Keratinocyte (primary cell): ENCODE measurements at regions not wholly inside any gene's neighbourhood (a gene's known extent, or its start where the extent isn't known, plus 50 kb on each side); places are given as distances from the start of the nearest gene placed in this dataset.

Source experiments
- DNase-seq: peaks from one replicate; pipeline ENCODE4 v3.0.0-alpha.2; 2011; ENCODE audit warnings: low read depth, missing footprints, low spot score
- FAIRE-seq: peaks from 2 replicates; lab custom pipeline; 2011; peaks lifted over from hg19 to GRCh38; lab: Jason Lieb, UNC
- H2AFZ ChIP-seq: 2 replicates; pipeline ENCODE4 v1.6.0; 2012; ENCODE audit warnings: low read length, control low read depth, inconsistent platforms; ENCODE audit not compliant: control insufficient read depth
- H3K27ac ChIP-seq: 2 replicates; pipeline ENCODE4 v1.5.1; 2011; ENCODE audit warnings: low read length; ENCODE audit not compliant: control insufficient read depth, insufficient read depth
- H3K27me3 ChIP-seq: 3 replicates; pipeline ENCODE4 v1.6.0; 2011; ENCODE audit warnings: low read length; ENCODE audit not compliant: control insufficient read depth, insufficient read depth; ENCODE audit errors: extremely low read depth
- H3K36me3 ChIP-seq, 2 experiments: 2 replicates in 1 of 2; 3 replicates in 1 of 2; pipeline ENCODE4 v1.5.1; 2011; ENCODE audit warnings: low read length in 2 of 2, mild to moderate bottlenecking in 1 of 2; ENCODE audit not compliant: control insufficient read depth in 2 of 2, insufficient read depth in 2 of 2; ENCODE audit errors: extremely low read depth in 1 of 2
- H3K4me1 ChIP-seq: 3 replicates; pipeline ENCODE4 v1.5.1; 2011; ENCODE audit warnings: low read length; ENCODE audit not compliant: control insufficient read depth, insufficient read depth; ENCODE audit errors: extremely low read depth
- H3K4me2 ChIP-seq: 3 replicates; pipeline ENCODE4 v1.6.0; 2011; ENCODE audit warnings: low read depth, low read length; ENCODE audit not compliant: control insufficient read depth, insufficient read depth; ENCODE audit errors: extremely low read depth
- H3K4me3 ChIP-seq, 3 experiments: fragments of 200-600 bp in 1 of 3; sonication (generic) in 1 of 3; 2 replicates in 2 of 3; 3 replicates in 1 of 3; pipeline ENCODE4 v1.5.1; 2011 to 2016; ENCODE audit warnings: low read length in 3 of 3, mild to moderate bottlenecking in 3 of 3, control low read depth in 2 of 3, inconsistent platforms in 1 of 3, low read depth in 1 of 3, mixed read lengths in 1 of 3, mixed run types in 1 of 3, moderate library complexity in 1 of 3; ENCODE audit not compliant: control insufficient read depth in 2 of 3, insufficient read depth in 2 of 3; ENCODE audit errors: extremely low read depth in 1 of 3
- H3K79me2 ChIP-seq: 2 replicates; pipeline ENCODE4 v1.6.0; 2012; ENCODE audit warnings: low read length; ENCODE audit not compliant: control insufficient read depth, insufficient read depth
- H3K9ac ChIP-seq: 3 replicates; pipeline ENCODE4 v1.6.0; 2011; ENCODE audit warnings: low read length; ENCODE audit not compliant: control insufficient read depth, insufficient read depth; ENCODE audit errors: extremely low read depth
- H3K9me1 ChIP-seq: 3 replicates; pipeline ENCODE4 v1.6.0; 2011; ENCODE audit warnings: low read length; ENCODE audit not compliant: control insufficient read depth, insufficient read depth; ENCODE audit errors: extremely low read depth
- H3K9me3 ChIP-seq: 2 replicates; pipeline ENCODE4 v1.5.1; 2012; ENCODE audit warnings: low read depth, low read length; ENCODE audit not compliant: control insufficient read depth
- H4K20me1 ChIP-seq: 3 replicates; pipeline ENCODE4 v1.6.0; 2011; ENCODE audit warnings: low read length; ENCODE audit not compliant: control insufficient read depth, insufficient read depth; ENCODE audit errors: extremely low read depth
- CTCF ChIP-seq, 3 experiments: IDR thresholded peaks in 1 of 3; conservative IDR thresholded peaks in 1 of 3; optimal IDR thresholded peaks in 1 of 3; 2 replicates in 2 of 3; 3 replicates in 1 of 3; pipeline versions ENCODE3 to v1.5.1; 2011; ENCODE audit warnings: low read length in 3 of 3, mild to moderate bottlenecking in 3 of 3, moderate library complexity in 2 of 3, control low read depth in 1 of 3, inconsistent platforms in 1 of 3; ENCODE audit not compliant: insufficient read depth in 2 of 3; ENCODE audit errors: extremely low read depth in 1 of 3
- EZH2 ChIP-seq: IDR thresholded peaks from one replicate; pipeline ENCODE4 v1.6.1; 2012; ENCODE audit warnings: inconsistent platforms, mild to moderate bottlenecking, low read length, moderate library complexity
- dilution Hi-C: fragments of 300-500 bp; cut with MboI; formaldehyde crosslinking; loops from one replicate; pipeline ENCODE4 v1.7.0; 2020; ENCODE audit warnings: low sequenced_read_pairs; ENCODE audit not compliant: extremely low pct_ligation_motif_present

GRCh38 chr5:61765471-61765870, 433.4 kb downstream of the ZSWIM6 start:
- DNase-seq (no peak), FAIRE-seq (no peak)
- H3K27ac ChIP-seq = no peak overlapping the region
- H3K27me3 ChIP-seq = peaks cover 1% of the 10 kb centered on the region
- H2AFZ ChIP-seq = no peak overlapping the region
- no peaks in the 10 kb centered on the region for H3K79me2 ChIP-seq
- no peak overlapping the region for H3K4me3 ChIP-seq
- H3K9ac ChIP-seq = no peak overlapping the region
- dilution Hi-C loops = no loop called here
- no peaks in the 10 kb centered on the region for H3K4me1 ChIP-seq
- H3K9me3 ChIP-seq = no peaks in the 10 kb centered on the region
- H3K9me1 ChIP-seq = no peaks in the 10 kb centered on the region
- H3K36me3 ChIP-seq = no peaks in the 10 kb centered on the region
- no peak overlapping the region for H3K4me2 ChIP-seq
- no peak for TF ChIP-seq EZH2
- no peak for TF ChIP-seq CTCF (optimal IDR thresholded peaks at IDR 0.05 in 1 of 3, IDR thresholded peaks at IDR 0.05 in 1 of 3, conservative IDR thresholded peaks at IDR 0.05 in 1 of 3; ENCODE audit: extremely low read depth in 1 of 3, insufficient read depth in 2 of 3, low read length in 3 of 3)
- H4K20me1 ChIP-seq = no peaks in the 10 kb centered on the region

- Histone ChIP-seq H3K27me3 (peaks cover 5% of the 10 kb centered on the region), H3K9me3 (no peaks in the 10 kb centered on the region), H3K4me1 (no peaks in the 10 kb centered on the region), H3K9me1 (no peaks in the 10 kb centered on the region), H3K36me3 (no peaks in the 10 kb centered on the region), H3K9ac (no peak overlapping the region), H2AFZ (no peak overlapping the region), H3K4me3 (no peak overlapping the region), H3K79me2 (no peaks in the 10 kb centered on the region), H4K20me1 (no peaks in the 10 kb centered on the region), H3K4me2 (no peak overlapping the region), H3K27ac (no peak overlapping the region)
- no peak for TF ChIP-seq CTCF (optimal IDR thresholded peaks at IDR 0.05 in 1 of 3, IDR thresholded peaks at IDR 0.05 in 1 of 3, conservative IDR thresholded peaks at IDR 0.05 in 1 of 3; ENCODE audit: extremely low read depth in 1 of 3, insufficient read depth in 2 of 3, low read length in 3 of 3)
- no peak for TF ChIP-seq EZH2
- FAIRE-seq (no peak), DNase-seq (no peak)
- dilution Hi-C loops = no loop called here
These were observed 434.1 kb downstream of the ZSWIM6 start for GRCh38 chr5:61766141-61766540.
